IMR-90 (cell line): ENCODE measurements at regions not wholly inside any gene's neighbourhood (a gene's known extent, or its start where the extent isn't known, plus 50 kb on each side); places are given as distances from the start of the nearest gene placed in this dataset.

Source experiments
- ATAC-seq: fragments of 200-7000 bp; cut with Tn5 transposase; 2 replicates; pipeline ENCODE4 v1.9.1; 2020; ENCODE audit warnings: low read depth, mild to moderate bottlenecking, moderate library complexity
- BruUV-seq: library from RNA; stranded (reverse); fragments of 400-500 nt; replicated peaks from 2 replicates; lab custom pipeline; 2021; lab: Mats Ljungman, UMichigan
- CTCF ChIA-PET: fragments of 300-600 bp; formaldehyde crosslinking; extraction: SDS; loops from one replicate; lab custom pipeline; 2021; ENCODE audit warnings: antibody characterized with exemption; lab: Yijun Ruan, JAX
- POLR2A ChIA-PET: fragments of 300-600 bp; sonication (Branson Sonifier 250); formaldehyde crosslinking; loops from one replicate; lab custom pipeline; 2022; ENCODE audit warnings: antibody characterized with exemption; ENCODE audit not compliant: unreplicated experiment; lab: Charles Lee
- DNase-seq: peaks from one replicate; pipeline ENCODE4 v3.0.0; 2013
- H2AFZ ChIP-seq: replicated peaks from 2 replicates; pipeline ENCODE3; 2013; ENCODE audit warnings: low read length, mild to moderate bottlenecking; ENCODE audit not compliant: poor library complexity
- H2AK5ac ChIP-seq: 2 replicates; pipeline ENCODE4 v1.6.1; 2013; ENCODE audit warnings: low read depth, low read length, inconsistent platforms
- H2AK9ac ChIP-seq: replicated peaks from 2 replicates; pipeline ENCODE3; 2013; ENCODE audit warnings: mild to moderate bottlenecking, low read depth, low read length, moderate library complexity; ENCODE audit not compliant: poor library complexity
- H2BK120ac ChIP-seq: 2 replicates; pipeline ENCODE4 v1.6.1; 2013; ENCODE audit warnings: low read depth, low read length, inconsistent platforms
- H2BK15ac ChIP-seq: 3 replicates; pipeline ENCODE4 v1.6.1; 2013; ENCODE audit warnings: low read depth, low read length, inconsistent platforms
- H2BK20ac ChIP-seq: 2 replicates; pipeline ENCODE4 v1.6.1; 2013; ENCODE audit warnings: low read depth, mild to moderate bottlenecking, inconsistent platforms, low read length, moderate library complexity
- H2BK5ac ChIP-seq: 2 replicates; pipeline ENCODE4 v1.6.1; 2013; ENCODE audit warnings: mild to moderate bottlenecking, low read depth, low read length, inconsistent platforms; ENCODE audit not compliant: poor library complexity, severe bottlenecking
- H3K14ac ChIP-seq: replicated peaks from 2 replicates; pipeline ENCODE4 v1.6.1; 2013; ENCODE audit warnings: low read depth, low read length, inconsistent platforms
- H3K18ac ChIP-seq: 2 replicates; pipeline ENCODE4 v1.6.1; 2013; ENCODE audit warnings: low read depth, low read length, control low read depth
- H3K23ac ChIP-seq: 2 replicates; pipeline ENCODE4 v1.6.1; 2013; ENCODE audit warnings: low read depth, low read length, inconsistent platforms
- H3K27ac ChIP-seq: 2 replicates; pipeline ENCODE4 v1.5.1; 2013; ENCODE audit warnings: mild to moderate bottlenecking, control low read depth, low read length; ENCODE audit not compliant: insufficient read depth
- H3K27me3 ChIP-seq: 2 replicates; pipeline ENCODE4 v1.6.1; 2013; ENCODE audit warnings: low read length; ENCODE audit not compliant: control insufficient read depth, insufficient read depth
- H3K36me3 ChIP-seq: 2 replicates; pipeline ENCODE4 v1.6.1; 2013; ENCODE audit warnings: low read length, mixed read lengths; ENCODE audit not compliant: control insufficient read depth, insufficient read depth
- H3K4ac ChIP-seq: 2 replicates; pipeline ENCODE4 v1.6.1; 2013; ENCODE audit warnings: low read depth, low read length, inconsistent platforms
- H3K4me1 ChIP-seq: 2 replicates; pipeline ENCODE4 v1.6.1; 2013; ENCODE audit warnings: low read length, mixed read lengths; ENCODE audit not compliant: control insufficient read depth, insufficient read depth
- H3K4me2 ChIP-seq: 2 replicates; pipeline ENCODE4 v1.6.1; 2013; ENCODE audit warnings: low read depth, mild to moderate bottlenecking, control low read depth, low read length, moderate library complexity
- H3K4me3 ChIP-seq: 2 replicates; pipeline ENCODE4 v1.5.1; 2013; ENCODE audit warnings: low read depth, mild to moderate bottlenecking, control low read depth, low read length, moderate library complexity; ENCODE audit not compliant: insufficient read depth
- H3K56ac ChIP-seq: 2 replicates; pipeline ENCODE4 v1.6.1; 2013; ENCODE audit warnings: low read length, inconsistent platforms; ENCODE audit not compliant: insufficient read depth; ENCODE audit errors: extremely low read depth
- H3K79me1 ChIP-seq, 2 experiments: 2 replicates each; pipeline ENCODE4 v1.6.1; 2013; ENCODE audit warnings: low read length in 2 of 2, inconsistent platforms in 1 of 2, low read depth in 1 of 2
- H3K9ac ChIP-seq: 2 replicates; pipeline ENCODE4 v1.6.1; 2013; ENCODE audit warnings: low read depth, low read length, control low read depth
- H3K9me1 ChIP-seq: 2 replicates; pipeline ENCODE4 v1.6.1; 2013; ENCODE audit warnings: low read length, inconsistent platforms; ENCODE audit not compliant: insufficient read depth
- H3K9me3 ChIP-seq: 2 replicates; pipeline ENCODE4 v1.6.1; 2013; ENCODE audit warnings: low read length; ENCODE audit not compliant: control insufficient read depth, insufficient read depth
- H4K20me1 ChIP-seq: 2 replicates; pipeline ENCODE4 v1.6.1; 2013; ENCODE audit warnings: low read length, inconsistent platforms; ENCODE audit not compliant: insufficient read depth
- H4K5ac ChIP-seq: 2 replicates; pipeline ENCODE4 v1.6.1; 2013; ENCODE audit warnings: mild to moderate bottlenecking, low read depth, low read length, control low read depth
- H4K8ac ChIP-seq, 2 experiments: 2 replicates each; pipeline ENCODE4 v1.6.1; 2013; ENCODE audit warnings: low read depth in 2 of 2, low read length in 2 of 2, control low read depth in 1 of 2, inconsistent platforms in 1 of 2
- H4K91ac ChIP-seq: 2 replicates; pipeline ENCODE4 v1.6.1; 2013; ENCODE audit warnings: low read depth, low read length, inconsistent platforms; ENCODE audit not compliant: insufficient read depth
- BHLHE40 ChIP-seq: fragments of 150-350 bp; IDR thresholded peaks from 2 replicates; pipeline ENCODE4 v1.6.1; 2016; ENCODE audit warnings: mild to moderate bottlenecking, low read depth, low read length
- CEBPB ChIP-seq: IDR thresholded peaks from 2 replicates; pipeline ENCODE4 v1.6.1; 2012; ENCODE audit warnings: low read depth, low read length, improper control_type of control experiment
- CHD1 ChIP-seq: IDR thresholded peaks from 2 replicates; pipeline ENCODE4 v1.6.1; 2012; ENCODE audit warnings: low read depth, low read length, improper control_type of control experiment
- MAZ ChIP-seq: IDR thresholded peaks from 2 replicates; pipeline ENCODE4 v1.6.1; 2012; ENCODE audit warnings: low read depth, mild to moderate bottlenecking, low read length, improper control_type of control experiment, moderate library complexity, borderline replicate concordance
- NFE2L2 ChIP-seq: fragments of 150-350 bp; IDR thresholded peaks from 2 replicates; pipeline ENCODE4 v1.6.1; 2016; ENCODE audit warnings: low read depth, mild to moderate bottlenecking, low read length
- RCOR1 ChIP-seq: IDR thresholded peaks from 2 replicates; pipeline ENCODE4 v1.6.1; 2012; ENCODE audit warnings: mild to moderate bottlenecking, low read length, improper control_type of control experiment; ENCODE audit not compliant: insufficient replicate concordance
- SMC3 ChIP-seq: fragments of 150-350 bp; IDR thresholded peaks from 2 replicates; pipeline ENCODE4 v1.6.1; 2016; ENCODE audit warnings: low read depth, mild to moderate bottlenecking, antibody characterized with exemption, low read length, moderate library complexity
- WGBS, 2 experiments: methylation state at CpG; one replicate each; pipeline versions ENCODE4 v1.1.5 to v1.1.7; 2013; ENCODE audit warnings: missing lambda C conversion rate in 2 of 2; ENCODE audit not compliant: insufficient read length in 1 of 2; ENCODE audit errors: extremely low coverage in 2 of 2; 5-methylcytosine and 5-hydroxymethylcytosine counted together
- dilution Hi-C: fragments of 300-500 bp; cut with HindIII; formaldehyde crosslinking; loops from one replicate; pipeline ENCODE4 v1.14.3; 2018; ENCODE audit warnings: low sequenced_read_pairs; ENCODE audit not compliant: unreplicated experiment
- in situ Hi-C: fragments of 300-500 bp; cut with MboI; formaldehyde crosslinking; loops from 3 replicates; pipeline ENCODE4 v1.14.3; 2019; ENCODE audit warnings: low sequenced_read_pairs, inconsistent platforms, mixed read lengths
- intact Hi-C: fragments of 100-400 bp; cut with micrococcal nuclease; formaldehyde crosslinking; loops from 2 replicates; pipeline ENCODE4 v1.10.0; 2022
- TF ChIP-seq, protein P1 (sequence below): fragments of 150-350 bp; IDR thresholded peaks from 2 replicates; pipeline ENCODE4 v1.6.1; 2016; ENCODE audit warnings: low read depth, mild to moderate bottlenecking, low read length, moderate library complexity, borderline replicate concordance

DNA sequence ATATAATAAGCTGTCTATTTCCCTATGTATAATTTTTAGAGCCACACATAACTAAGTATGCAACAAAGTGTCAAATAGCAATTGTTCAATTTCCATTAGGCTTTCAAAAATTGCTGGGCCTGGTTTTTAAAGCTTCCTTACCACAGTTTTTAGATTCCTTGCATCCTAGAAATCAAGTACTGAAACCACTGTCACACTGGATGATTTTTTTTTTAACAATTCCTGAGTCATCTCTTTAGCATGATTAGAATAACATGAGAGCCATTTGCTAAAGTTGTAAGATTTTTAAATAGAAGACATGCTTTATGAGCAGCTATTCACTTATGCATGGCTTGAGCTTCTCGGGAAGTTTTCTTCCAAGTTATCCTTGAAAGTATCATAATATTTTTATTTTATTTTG is 319.5 kb upstream of the NXPH2 start:
- Histone ChIP-seq H4K91ac (no peak overlapping the region), H3K27me3 (no peaks in the 10 kb centered on the region), H4K5ac (no peak overlapping the region), H3K9me1 (no peaks in the 10 kb centered on the region), H3K4me3 (no peak overlapping the region), H4K20me1 (no peaks in the 10 kb centered on the region), H3K9me3 (peaks cover 1% of the 10 kb centered on the region; the same call in 1 of the 2 replicates), H3K23ac (no peak overlapping the region), H2AK9ac (no peak overlapping the region), H3K4me1 (no peaks in the 10 kb centered on the region), H2AFZ (no peak overlapping the region), H3K27ac (no peak overlapping the region), H4K8ac (no peak overlapping the region), H3K4ac (no peak overlapping the region), H2BK120ac (no peak overlapping the region), H2BK20ac (no peak overlapping the region), H3K4me2 (no peak overlapping the region), H2BK15ac (no peak overlapping the region), H3K79me1 (no peaks in the 10 kb centered on the region), H2BK5ac (no peak overlapping the region), H3K18ac (no peak overlapping the region), H2AK5ac (no peak overlapping the region), H3K56ac (no peak overlapping the region), H3K9ac (no peak overlapping the region), H3K36me3 (no peaks in the 10 kb centered on the region), H3K14ac (no peak overlapping the region)
- TF ChIP-seq BHLHE40 (no peak), NFE2L2 (no peak), MAZ (no peak), CHD1 (no peak), RCOR1 (no peak), CEBPB (no peak), SMC3 (no peak)
- TF ChIP-seq, protein P1, sequence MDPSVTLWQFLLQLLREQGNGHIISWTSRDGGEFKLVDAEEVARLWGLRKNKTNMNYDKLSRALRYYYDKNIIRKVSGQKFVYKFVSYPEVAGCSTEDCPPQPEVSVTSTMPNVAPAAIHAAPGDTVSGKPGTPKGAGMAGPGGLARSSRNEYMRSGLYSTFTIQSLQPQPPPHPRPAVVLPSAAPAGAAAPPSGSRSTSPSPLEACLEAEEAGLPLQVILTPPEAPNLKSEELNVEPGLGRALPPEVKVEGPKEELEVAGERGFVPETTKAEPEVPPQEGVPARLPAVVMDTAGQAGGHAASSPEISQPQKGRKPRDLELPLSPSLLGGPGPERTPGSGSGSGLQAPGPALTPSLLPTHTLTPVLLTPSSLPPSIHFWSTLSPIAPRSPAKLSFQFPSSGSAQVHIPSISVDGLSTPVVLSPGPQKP, result no peak
- POLR2A ChIA-PET, result no interaction called here
- WGBS, 2 experiments, result no CpG with 5 or more reads among the region's 1 CpG
- CTCF ChIA-PET, result interaction anchor here (0.6 kb wide), 1 partner anchor 425 kb away, joined by 4 read pairs; no protein-coding TSS in a partner anchor
- ATAC-seq (no peak), DNase-seq (no peak)
- dilution Hi-C loops (no loop called here), in situ Hi-C loops (no loop called here), intact Hi-C loops (no loop called here)
- BruUV-seq, result no TSS peak
